HG03520 (cell line): ENCODE measurements at regions not wholly inside any gene's neighbourhood (a gene's known extent, or its start where the extent isn't known, plus 50 kb on each side); places are given as distances from the start of the nearest gene placed in this dataset.
"Not testable (repeated sequence)": the region's sequence is repeated elsewhere in the genome, so short reads cannot be mapped to it uniquely, and the experiment has no call there.

Experiments used
- ATAC-seq: cut with Tn5 transposase; IDR thresholded peaks from one replicate; pipeline ENCODE4 v1.9.1; 2021; ENCODE audit warnings: mild to moderate bottlenecking, moderate library complexity; ENCODE audit not compliant: unreplicated experiment

DNA sequence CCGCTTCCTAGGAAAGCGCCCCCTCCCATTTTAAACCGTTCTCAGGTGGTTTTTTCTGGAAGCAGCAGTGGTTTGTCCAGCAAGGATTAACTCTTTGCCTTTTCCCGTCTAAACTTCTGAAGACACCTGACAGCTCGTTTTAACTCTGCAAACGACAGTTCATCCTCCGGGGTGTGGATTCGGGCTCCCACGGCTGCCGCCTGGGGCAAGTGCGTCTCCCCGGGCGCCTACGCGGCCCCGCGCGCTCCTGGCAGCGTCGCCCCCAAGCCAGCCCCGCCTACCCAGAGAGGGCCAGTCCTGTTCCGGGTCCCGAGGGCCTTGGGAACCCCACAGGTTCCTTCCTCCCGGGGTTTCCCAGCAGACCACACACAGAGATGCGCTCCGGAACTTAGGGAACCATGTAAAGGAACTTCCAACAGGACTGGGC is 54.4 kb downstream of the PRR18 start:
- ATAC-seq, result no peak

DNA sequence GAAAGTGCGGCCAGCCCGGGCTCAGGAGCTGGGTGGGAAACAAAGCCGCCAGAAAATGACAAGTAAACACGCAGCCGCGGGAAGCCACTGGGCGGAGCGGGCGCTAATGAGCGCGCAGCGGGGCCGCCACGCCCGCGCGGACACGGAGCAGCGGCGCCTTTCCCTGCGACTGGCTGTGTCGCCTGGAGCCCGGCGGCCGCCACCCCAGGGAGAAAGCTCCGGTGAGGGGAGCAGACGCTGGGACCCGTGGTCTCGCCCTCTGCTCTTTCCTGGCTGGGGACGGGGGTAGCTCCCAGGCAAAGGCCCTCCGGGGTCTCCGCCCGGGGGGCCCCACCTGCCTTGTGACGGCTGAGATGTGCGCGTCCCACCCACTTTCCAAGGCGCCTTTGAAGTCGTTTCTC is 54.9 kb downstream of the PRR18 start:
- no peak for ATAC-seq

DNA sequence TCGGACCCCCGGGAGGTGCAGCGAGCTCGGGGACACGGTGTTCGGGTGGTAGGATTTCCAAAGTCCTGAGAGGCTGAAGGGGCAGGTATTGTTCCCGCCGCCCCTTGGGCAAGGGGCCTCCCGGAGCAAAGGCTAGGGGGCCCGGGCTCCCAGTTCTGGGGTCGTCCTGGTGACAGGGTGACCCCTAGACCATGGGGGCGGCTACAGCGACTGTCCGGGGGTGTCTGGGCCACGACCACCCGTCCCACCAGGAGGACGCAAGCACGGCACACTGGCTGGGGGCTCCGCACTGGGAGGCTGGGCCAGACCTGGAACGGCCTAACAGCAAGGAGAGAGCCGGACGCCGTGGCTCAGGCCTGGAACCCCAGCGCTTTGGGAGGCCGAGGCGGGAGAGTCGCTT is 55.6 kb downstream of the PRR18 start:
- no peak for ATAC-seq

DNA sequence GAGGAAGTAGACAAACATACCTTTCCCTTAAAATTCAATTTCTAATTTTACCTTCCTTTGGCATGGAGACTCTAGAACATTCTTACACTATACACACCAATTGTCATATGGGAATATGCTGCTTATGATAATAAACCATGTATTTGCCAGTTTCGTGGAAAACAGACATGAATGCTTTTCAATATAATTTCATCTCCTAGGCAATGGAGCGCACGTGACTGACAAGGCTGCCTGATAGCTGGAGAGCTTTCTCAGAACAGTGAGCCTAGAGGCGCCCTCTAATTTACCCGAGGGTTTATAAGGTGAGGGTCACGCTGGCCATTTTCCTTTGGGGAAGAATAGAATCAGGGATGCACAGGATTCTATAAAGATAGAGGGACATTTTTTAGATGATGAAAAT is 56.5 kb downstream of the PRR18 start:
- no peak for ATAC-seq

DNA sequence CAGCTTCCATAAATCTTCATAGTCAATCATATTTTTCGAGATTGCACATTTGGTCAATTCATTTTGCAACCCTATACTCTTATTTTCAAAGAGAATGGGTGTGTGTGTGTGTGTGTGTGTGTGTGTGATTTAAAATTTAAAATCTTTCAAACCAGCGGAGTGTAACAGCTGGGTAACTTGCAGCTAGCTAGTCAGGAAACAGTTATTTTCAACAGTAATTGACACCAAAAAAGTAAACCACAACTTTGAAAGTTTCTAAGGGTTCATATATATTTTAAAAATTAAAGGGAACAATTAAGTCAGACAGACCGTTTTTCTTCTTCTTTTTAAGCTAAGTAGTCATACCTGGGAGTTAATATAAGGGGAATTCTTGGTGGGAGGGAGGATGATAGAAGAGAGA is 57.0 kb downstream of the PRR18 start:
- no peak for ATAC-seq

DNA sequence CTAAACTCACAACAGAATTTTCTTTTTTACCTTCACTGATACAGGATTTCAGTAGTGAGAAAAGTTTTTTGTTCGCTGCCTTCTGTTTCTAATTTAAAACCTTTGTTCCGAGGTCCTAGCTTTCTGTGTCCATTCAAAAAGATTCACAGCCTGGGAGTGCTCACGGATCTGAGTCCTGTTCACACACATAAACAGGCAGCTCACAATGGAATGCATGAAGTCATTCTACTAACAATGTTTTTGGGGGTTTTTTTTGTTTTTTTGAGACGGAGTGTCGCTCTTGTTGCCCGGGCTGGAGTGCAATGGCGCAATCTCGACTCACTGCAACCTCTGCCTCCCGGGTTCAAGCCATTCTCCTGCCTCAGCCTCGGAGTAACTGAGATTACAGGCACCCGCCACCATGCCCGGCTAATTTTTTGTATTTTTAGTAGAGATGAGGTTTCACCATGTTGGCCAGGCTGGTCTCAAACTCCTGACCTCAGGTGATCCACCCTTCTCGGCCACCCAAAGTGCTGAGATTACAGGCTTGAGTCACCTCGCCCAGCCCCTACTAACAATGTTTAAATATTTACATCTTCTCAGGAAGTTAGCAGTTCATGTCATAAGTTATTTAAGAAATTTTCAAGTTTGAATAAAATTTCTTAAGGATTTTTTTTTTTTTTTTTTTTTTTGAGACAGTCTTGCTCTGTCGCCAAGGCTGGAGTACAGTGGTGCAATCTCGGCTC is 59.0 kb downstream of the PRR18 start:
- not testable (repeated sequence) for ATAC-seq

DNA sequence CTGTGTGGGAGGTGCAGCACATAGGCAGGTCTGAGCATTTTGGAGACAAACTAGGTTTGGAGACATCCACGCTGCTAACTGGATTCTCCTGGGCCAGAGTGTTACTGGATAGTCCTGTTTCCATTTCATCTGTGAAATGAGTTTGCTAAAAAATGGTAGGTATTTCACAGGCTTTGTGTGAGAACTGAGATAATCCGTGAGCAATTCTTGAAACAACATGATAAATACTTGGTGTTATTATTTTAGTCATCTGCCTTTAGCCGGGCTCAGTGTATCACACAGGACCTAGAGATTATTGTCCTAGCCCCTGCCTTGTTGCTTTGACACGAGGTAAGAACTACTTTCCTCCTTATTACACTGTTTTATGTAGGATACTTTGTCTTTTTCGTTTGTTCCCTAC is 63.0 kb downstream of the PRR18 start:
- ATAC-seq, result peak; percentile 10

DNA sequence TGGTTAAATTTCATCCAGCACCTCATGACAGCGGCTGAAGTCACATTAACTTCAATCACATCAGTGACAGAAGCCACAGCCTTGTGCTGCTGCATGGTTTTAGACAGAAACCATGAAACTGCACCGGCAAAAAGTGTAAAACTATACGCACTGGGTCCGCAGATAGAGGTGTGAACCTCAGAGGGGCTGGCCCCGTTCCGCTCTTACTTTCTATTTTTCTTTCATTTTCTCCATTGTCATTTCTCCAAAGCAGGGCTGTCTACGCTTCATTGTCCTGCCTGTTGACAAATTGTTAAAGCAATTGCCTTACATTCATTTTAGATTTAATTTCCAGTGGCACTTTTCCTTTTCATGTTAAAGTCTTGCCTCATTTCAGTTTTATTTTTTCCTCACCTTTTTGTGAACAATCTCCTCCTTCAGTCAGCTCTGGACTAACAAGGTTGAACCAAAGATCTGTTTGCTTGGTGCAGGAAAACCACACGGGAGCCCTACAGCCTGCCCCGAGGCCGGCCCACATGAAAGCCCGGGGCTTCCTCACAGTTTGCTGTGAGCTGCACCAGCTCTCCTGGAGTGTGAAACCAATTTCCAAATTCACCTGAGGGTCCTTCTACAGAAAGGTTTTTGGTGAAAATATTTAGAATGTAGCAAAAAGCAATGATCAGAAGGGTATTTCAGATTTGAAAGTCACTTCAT is 63.7 kb downstream of the PRR18 start:
- ATAC-seq, result peak; percentile 88

DNA sequence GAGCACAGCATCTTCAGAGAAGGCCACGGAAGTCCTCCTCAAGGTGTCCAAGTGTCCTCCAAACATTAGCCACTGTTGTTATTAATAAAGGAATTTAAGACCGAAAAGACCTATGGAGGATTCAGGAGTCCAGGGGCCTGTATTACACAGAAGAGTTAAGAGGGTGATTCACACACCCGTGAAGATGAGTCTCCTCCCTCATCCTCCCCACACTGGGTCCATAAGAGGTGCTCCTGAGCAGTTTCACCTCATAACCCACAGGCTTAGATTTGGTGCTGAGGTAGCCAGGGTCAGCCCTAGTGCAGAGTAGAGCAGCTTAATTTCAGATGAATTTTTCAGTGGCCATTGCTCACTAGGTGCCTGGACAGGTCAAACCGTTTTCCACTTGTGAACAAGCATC is 65.3 kb downstream of the PRR18 start:
- no peak for ATAC-seq

DNA sequence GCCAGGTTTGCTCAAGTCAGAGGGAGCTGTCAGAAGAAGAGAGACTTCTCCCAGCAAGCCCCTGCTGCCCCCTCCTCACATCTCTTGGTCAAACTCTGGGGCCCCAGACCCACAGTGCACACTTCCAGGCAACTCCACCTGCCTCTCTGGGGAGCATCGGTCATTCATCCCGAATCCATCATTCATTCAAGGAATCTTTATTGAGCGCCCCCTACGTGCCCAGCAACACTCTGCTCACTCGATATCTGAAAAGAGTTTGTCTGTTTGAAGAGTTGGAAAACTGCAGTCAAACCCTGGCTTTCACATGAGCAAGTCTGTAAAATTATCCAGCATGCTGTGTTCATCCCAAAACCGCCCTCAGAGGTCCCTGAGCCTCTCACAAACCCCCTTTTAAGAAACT is 66.2 kb downstream of the PRR18 start:
- ATAC-seq, result no peak

DNA sequence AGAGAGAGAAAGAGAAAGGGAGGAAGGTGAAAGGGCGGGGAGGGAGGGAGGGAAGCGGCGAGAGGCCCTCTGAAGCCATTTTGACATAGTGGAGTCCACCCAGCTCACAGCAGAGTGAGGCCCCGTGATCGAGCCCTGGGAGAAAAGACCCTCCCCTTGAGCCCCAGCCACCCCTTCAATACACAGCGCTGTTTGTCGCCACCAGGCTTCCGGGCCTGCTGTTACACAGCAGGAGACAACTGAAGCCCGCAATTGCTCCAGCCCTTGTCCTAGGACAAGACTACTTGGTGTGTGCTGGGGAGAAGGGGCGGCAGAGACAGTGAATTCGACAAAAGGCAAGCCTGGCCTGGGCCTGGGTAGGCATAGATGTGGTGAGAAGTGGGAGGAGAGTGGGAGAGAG is 67.3 kb downstream of the PRR18 start:
- ATAC-seq, result no peak

DNA sequence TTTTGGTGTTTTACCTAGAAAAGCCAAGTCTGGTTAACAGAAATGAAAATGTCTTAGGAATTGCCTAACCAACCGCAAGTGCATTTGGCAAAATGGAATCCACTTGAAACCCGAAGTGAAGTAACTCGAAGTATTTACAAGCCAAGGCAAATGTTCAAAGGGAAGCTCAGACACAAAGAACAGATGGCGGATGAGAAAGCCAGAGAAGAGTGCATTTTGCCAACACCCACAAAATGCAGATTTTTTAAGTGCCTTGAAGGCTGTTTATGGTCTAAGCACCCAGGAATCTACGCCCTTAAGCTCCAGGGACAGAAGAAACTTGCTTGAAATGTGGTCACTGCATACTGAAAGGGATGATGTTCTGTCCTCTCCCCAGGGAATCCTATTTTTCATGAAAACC is 70.0 kb upstream of the TBXT start:
- no peak for ATAC-seq

DNA sequence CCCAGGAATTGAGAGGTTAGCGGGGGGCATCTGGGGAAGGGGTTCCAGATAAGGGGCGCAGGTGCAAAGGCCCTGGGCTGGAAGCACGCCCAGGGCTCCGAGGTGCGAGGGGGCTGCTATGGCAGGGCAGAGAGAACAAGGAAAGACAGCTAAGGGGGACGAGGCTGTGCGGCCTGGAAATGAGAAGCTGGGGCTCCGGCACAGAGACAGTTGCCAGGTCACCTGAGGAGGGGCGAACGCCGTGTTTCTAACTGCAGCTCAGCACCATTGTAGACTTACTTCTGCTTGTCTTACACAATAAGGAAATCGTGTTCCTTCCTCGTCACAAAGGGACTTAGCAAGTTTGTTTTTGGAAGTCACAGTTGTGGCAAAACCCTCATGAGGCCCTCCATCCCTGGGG is 68.9 kb upstream of the TBXT start:
- no peak for ATAC-seq

DNA sequence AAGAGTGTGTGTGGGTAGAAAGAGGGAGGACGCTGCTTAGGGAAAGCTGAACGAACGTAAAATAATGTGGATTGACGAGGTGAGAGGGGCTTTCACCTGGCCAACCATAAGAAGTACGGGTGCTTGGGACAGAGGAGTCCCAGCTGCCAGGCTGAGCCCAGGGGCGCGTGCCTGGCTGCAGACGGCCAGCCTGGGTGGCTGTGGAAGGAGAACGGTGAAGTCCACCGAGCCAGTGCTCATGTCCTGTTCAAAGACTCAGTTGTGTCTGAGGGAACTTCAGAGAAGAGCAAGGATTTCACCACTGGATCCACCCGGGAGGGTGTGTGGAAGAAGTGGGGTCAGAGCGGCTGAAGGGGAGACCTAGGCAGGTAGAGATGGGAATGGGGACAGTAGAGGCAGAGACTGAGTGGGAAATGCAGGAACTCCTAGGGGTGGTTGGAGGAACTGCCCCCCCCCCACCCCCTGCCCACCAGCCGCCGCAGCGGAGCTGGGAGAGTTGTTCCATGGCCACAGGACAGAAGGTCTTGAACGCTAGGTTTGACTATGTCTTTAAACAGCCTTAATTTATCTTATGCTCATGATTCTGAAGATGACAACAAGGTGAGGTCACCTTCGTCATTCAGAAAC is 68.1 kb upstream of the TBXT start:
- no peak for ATAC-seq

DNA sequence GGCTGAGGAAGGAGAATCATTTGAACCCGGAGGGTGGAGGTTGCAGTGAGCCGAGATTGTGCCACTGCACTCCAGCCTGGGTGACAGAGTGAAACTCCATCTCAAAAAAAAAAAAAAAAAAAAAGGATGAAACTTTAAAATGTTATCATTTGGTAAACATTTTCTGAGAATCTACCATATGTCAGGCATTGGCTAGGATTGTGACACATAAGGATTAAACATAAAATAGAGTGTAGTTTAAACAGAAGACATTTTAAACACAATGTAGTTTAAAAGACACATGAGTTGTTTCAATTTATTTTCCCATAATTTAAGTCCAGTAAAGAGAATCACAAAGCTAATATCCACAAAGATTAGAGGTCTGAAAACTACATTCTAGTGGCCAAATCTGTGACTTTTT is 63.5 kb upstream of the TBXT start:
- not testable (repeated sequence) for ATAC-seq

DNA sequence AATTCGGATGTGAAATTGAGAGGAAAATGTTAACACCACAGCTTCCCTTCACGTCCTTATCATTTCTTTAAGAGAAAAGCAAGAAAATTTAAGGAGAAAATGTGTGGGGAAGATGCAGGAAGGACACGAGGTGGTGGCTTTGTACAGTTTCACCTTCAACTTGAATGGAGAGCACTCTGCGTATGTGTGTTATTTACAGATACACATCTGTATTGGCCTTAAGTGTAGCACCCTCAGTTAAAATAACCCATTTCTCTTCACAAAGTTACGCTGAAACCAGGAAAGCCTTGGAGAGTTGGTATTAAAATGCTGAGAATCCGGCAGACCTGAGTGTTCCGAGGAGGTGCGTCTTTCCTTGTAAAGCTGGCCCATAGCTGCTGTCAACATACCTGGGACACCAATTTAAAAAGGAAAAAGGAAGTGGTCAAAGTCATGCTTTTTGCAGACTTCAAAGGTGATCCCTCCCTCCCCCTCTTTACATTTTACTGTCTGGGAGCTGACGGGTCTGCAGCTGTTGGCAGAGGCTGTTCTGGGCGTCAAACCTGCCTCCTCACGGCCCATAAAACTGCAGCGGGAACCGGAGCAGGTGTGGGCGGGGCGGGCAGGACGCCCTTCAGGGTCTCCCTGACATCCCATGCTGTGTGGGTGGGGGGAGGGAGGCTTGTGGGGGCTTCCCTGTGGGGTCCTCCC is 61.3 kb upstream of the TBXT start:
- ATAC-seq, result no peak

DNA sequence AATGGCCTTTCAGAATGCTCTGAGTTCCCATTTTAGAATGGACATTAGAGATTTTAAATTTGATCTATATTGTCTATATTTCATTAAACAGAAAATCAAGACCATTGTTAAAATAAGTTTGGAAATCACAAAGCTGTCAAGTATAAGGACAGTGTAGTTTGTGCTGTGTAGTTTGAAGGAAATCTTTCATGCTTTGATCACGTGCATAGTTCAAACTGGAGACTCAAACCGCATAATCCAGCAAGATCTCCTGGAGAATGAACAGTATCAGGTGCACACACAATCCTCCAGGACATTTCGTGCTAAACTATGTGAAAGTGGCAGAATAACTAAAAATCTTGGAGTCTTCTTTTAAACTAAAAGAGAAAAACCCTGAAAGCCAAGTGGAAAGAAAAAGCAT is 60.8 kb upstream of the TBXT start:
- ATAC-seq, result no peak

DNA sequence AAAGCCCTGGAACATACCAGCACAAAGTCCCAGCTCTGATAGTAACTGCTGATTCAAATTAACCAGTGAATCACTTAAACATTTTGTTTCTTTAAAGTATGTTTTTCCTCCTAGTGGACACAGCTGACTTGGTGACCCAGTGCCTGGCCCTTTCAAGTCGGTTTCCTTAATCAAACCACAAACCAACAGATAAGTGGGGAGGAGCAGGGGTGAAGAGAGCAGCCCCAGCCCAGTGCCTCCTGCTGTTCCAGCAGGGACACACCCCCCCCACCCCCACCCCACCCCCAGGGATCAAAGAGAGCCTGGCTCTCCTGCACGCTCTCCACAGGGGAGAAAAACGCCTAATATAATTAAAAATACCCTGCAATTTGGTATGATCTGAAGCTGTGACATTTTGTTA is 55.4 kb upstream of the TBXT start:
- no peak for ATAC-seq

DNA sequence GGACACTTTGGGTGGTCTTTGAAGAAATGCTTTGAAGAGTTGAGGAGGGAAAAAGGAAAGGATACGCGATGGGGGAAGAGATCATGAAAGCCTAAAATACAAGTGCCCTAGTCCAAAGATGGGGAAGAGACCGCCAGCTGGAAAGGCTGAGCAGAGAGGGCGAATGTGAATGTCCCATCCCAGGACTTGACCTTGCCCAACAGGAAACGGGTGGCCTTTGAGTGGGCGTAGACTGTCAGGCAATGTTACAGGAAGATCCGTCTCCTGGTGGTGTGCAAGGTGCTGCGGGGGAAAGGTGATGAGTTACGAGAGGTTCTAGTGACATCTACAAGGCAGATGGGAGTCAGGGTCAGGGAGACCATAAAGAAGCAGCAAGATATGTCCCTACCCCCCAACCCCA is 55.0 kb upstream of the TBXT start:
- ATAC-seq, result no peak

DNA sequence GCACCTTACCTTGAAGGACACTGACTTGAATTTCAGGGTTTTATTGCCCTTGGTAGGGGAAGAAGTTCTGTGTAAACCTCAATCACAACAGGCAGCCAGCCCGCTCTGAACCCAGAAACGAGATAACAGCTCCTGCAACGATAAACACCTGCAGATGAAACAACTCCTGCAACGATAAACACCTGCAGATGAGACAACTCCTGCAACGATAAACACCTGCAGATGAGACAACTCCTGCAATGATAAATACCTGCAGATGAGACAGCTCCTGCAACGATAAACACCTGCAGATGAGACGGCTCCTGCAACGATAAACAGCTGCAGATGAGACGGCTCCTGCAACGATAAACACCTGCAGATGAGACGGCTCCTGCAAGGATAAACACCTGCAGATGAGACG is 54.0 kb upstream of the TBXT start:
- no peak for ATAC-seq

DNA sequence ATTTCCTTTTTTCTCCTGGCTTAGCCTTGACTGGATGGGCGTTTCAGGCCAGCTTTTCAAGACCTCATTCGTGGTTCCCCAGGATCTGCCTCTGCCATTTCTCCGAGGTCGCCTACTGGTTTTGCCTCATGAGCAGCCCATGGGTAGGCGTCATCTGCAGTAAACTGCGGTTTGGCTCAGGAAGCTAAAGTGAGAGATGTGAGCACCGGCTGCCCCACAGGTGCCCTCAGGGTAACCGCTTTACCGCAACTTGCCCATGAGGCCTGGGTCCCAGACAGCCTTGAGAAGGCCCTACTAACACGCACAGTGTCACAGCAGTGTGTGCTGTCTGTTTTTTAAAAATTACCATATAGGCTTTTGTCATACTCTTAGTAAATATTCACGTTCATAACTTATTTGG is 53.4 kb upstream of the TBXT start:
- ATAC-seq, result no peak
